ENCODE measurements at regions not wholly inside any gene's neighbourhood (a gene's known extent, or its start where the extent isn't known, plus 50 kb on each side); places are given as distances from the start of the nearest gene placed in this dataset.

- H3K9ac ChIP-seq (ENCODE audit: insufficient read depth, low read length): no peak overlapping the region
- no peak overlapping the region for H2AFZ ChIP-seq (ENCODE audit: low read length)
- no peaks in the 10 kb centered on the region for H3K36me3 ChIP-seq (ENCODE audit: control insufficient read depth, insufficient read depth, low read length)
- H3K4me3 ChIP-seq (replicated peaks in 1 of 4; ENCODE audit: control extremely low read depth in 1 of 4, insufficient read depth in 1 of 4, low read depth in 3 of 4, low read length in 4 of 4): no peak overlapping the region
- TF ChIP-seq, protein P1, sequence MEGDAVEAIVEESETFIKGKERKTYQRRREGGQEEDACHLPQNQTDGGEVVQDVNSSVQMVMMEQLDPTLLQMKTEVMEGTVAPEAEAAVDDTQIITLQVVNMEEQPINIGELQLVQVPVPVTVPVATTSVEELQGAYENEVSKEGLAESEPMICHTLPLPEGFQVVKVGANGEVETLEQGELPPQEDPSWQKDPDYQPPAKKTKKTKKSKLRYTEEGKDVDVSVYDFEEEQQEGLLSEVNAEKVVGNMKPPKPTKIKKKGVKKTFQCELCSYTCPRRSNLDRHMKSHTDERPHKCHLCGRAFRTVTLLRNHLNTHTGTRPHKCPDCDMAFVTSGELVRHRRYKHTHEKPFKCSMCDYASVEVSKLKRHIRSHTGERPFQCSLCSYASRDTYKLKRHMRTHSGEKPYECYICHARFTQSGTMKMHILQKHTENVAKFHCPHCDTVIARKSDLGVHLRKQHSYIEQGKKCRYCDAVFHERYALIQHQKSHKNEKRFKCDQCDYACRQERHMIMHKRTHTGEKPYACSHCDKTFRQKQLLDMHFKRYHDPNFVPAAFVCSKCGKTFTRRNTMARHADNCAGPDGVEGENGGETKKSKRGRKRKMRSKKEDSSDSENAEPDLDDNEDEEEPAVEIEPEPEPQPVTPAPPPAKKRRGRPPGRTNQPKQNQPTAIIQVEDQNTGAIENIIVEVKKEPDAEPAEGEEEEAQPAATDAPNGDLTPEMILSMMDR (conservative IDR thresholded peaks at IDR 0.05 in 1 of 2, IDR thresholded peaks at IDR 0.05 in 1 of 2; ENCODE audit: low read depth in 1 of 2, low read length in 2 of 2): no peak
- TF ChIP-seq EZH2 (IDR thresholded peaks at IDR 0.05; ENCODE audit: low read length, missing control alignments): no peak
- H3K79me2 ChIP-seq (ENCODE audit: control insufficient read depth, insufficient read depth, low read length): no peaks in the 10 kb centered on the region
- H3K4me2 ChIP-seq (ENCODE audit: extremely low read depth, insufficient read depth, low read length): no peak overlapping the region
- H3K27ac ChIP-seq (ENCODE audit: insufficient read depth, low read length): no peak overlapping the region
- no peaks in the 10 kb centered on the region for H3K4me1 ChIP-seq (ENCODE audit: control insufficient read depth, extremely low read depth, insufficient read depth, low read length)
- H3K9me3 ChIP-seq (ENCODE audit: control insufficient read depth, insufficient read depth, low read depth, low read length): no peaks in the 10 kb centered on the region
- no peaks in the 10 kb centered on the region for H4K20me1 ChIP-seq (ENCODE audit: control insufficient read depth, extremely low read depth, insufficient read depth, low read length)
- no peak for DNase-seq (ENCODE audit: low read depth in 2 of 2)
- no peaks in the 10 kb centered on the region for H3K27me3 ChIP-seq (ENCODE audit: control insufficient read depth, insufficient read depth, low read length)
Measured at GRCh38 chr5:86981898-86982297, 285.8 kb upstream of the RASA1 start.

DNA sequence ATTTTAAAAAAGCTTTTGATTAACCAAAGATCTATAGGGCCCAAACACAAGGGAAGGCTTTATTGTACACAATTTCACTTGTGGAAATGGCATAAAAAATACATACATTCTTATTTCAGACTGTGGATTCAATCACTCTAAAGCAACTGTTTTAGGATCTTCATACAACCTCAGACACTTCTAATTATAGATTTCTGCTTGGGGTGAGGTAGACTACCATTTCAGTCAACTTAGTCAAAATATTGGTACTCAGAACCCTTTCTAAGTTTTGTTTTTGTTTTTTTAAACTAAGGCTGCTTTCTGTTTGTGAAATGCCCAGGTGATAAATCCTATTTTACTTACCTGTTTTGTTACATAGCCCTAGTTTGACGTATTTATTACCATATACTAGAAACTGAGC, 284.5 kb upstream of the RASA1 start:
- no peaks in the 10 kb centered on the region for H3K4me1 ChIP-seq (ENCODE audit: control insufficient read depth, extremely low read depth, insufficient read depth, low read length)
- H3K4me3 ChIP-seq (replicated peaks in 1 of 4; ENCODE audit: control extremely low read depth in 1 of 4, insufficient read depth in 1 of 4, low read depth in 3 of 4, low read length in 4 of 4): no peak overlapping the region
- no peak for DNase-seq (ENCODE audit: low read depth in 2 of 2)
- no peaks in the 10 kb centered on the region for H3K27me3 ChIP-seq (ENCODE audit: control insufficient read depth, insufficient read depth, low read length)
- no peaks in the 10 kb centered on the region for H3K9me3 ChIP-seq (ENCODE audit: control insufficient read depth, insufficient read depth, low read depth, low read length)
- H2AFZ ChIP-seq (ENCODE audit: low read length): no peak overlapping the region
- H4K20me1 ChIP-seq (ENCODE audit: control insufficient read depth, extremely low read depth, insufficient read depth, low read length): no peaks in the 10 kb centered on the region
- H3K36me3 ChIP-seq (ENCODE audit: control insufficient read depth, insufficient read depth, low read length): no peaks in the 10 kb centered on the region
- H3K27ac ChIP-seq (ENCODE audit: insufficient read depth, low read length): no peak overlapping the region
- H3K4me2 ChIP-seq (ENCODE audit: extremely low read depth, insufficient read depth, low read length): no peak overlapping the region
- no peaks in the 10 kb centered on the region for H3K79me2 ChIP-seq (ENCODE audit: control insufficient read depth, insufficient read depth, low read length)
- H3K9ac ChIP-seq (ENCODE audit: insufficient read depth, low read length): no peak overlapping the region
- TF ChIP-seq, protein P1 (conservative IDR thresholded peaks at IDR 0.05 in 1 of 2, IDR thresholded peaks at IDR 0.05 in 1 of 2; ENCODE audit: low read depth in 1 of 2, low read length in 2 of 2): no peak
- TF ChIP-seq EZH2 (IDR thresholded peaks at IDR 0.05; ENCODE audit: low read length, missing control alignments): no peak

DNA sequence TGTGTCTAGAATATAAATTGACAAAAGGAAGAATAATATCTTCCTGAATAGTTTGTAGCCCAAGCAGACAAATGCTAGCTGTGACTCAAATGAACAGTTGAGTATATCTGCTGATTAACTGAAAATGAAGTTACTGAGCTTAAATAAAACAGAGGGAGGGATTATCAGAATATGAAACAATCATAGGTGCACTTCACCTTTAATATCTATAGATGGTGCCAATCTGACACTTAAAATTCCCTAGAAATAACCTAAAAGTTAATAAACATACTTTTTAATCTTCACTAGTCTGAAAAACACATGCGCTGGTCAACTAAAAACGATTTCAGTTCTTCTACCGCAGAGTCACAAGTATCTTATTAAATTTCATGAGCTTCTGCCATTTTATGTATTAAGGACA, 280.8 kb upstream of the RASA1 start:
- H3K4me1 ChIP-seq (ENCODE audit: control insufficient read depth, extremely low read depth, insufficient read depth, low read length): no peaks in the 10 kb centered on the region
- H3K9me3 ChIP-seq (ENCODE audit: control insufficient read depth, insufficient read depth, low read depth, low read length): no peaks in the 10 kb centered on the region
- no peaks in the 10 kb centered on the region for H3K79me2 ChIP-seq (ENCODE audit: control insufficient read depth, insufficient read depth, low read length)
- no peaks in the 10 kb centered on the region for H3K36me3 ChIP-seq (ENCODE audit: control insufficient read depth, insufficient read depth, low read length)
- TF ChIP-seq, protein P1 (conservative IDR thresholded peaks at IDR 0.05 in 1 of 2, IDR thresholded peaks at IDR 0.05 in 1 of 2; ENCODE audit: low read depth in 1 of 2, low read length in 2 of 2): no peak
- no peak for TF ChIP-seq EZH2 (IDR thresholded peaks at IDR 0.05; ENCODE audit: low read length, missing control alignments)
- no peak overlapping the region for H3K27ac ChIP-seq (ENCODE audit: insufficient read depth, low read length)
- no peak overlapping the region for H2AFZ ChIP-seq (ENCODE audit: low read length)
- H3K4me3 ChIP-seq (replicated peaks in 1 of 4; ENCODE audit: control extremely low read depth in 1 of 4, insufficient read depth in 1 of 4, low read depth in 3 of 4, low read length in 4 of 4): no peak overlapping the region
- H3K27me3 ChIP-seq (ENCODE audit: control insufficient read depth, insufficient read depth, low read length): no peaks in the 10 kb centered on the region
- no peak overlapping the region for H3K9ac ChIP-seq (ENCODE audit: insufficient read depth, low read length)
- no peaks in the 10 kb centered on the region for H4K20me1 ChIP-seq (ENCODE audit: control insufficient read depth, extremely low read depth, insufficient read depth, low read length)
- no peak for DNase-seq (ENCODE audit: low read depth in 2 of 2)
- H3K4me2 ChIP-seq (ENCODE audit: extremely low read depth, insufficient read depth, low read length): no peak overlapping the region
